Upper lobe of left lung (tissue), 4 donors: ENCODE measurements at regions not wholly inside any gene's neighbourhood (a gene's known extent, or its start where the extent isn't known, plus 50 kb on each side); places are given as distances from the start of the nearest gene placed in this dataset.

Source experiments
- POLR2A ChIP-seq, 4 donors: fragments of 450-650 bp; IDR thresholded peaks; one replicate each; pipeline ENCODE4 v1.5.1; 2016 to 2017; ENCODE audit warnings: antibody characterized with exemption in 4 of 4, mild to moderate bottlenecking in 2 of 4
- TF ChIP-seq, protein P1 (sequence below), 6 experiments: fragments of 450-650 bp in 4 of 6; fragments of 200-600 bp in 2 of 6; sonication (generic) in 2 of 6; IDR thresholded peaks; one replicate each; pipeline ENCODE4 v1.5.1; 2016 to 2019; ENCODE audit warnings: antibody characterized with exemption in 6 of 6

DNA sequence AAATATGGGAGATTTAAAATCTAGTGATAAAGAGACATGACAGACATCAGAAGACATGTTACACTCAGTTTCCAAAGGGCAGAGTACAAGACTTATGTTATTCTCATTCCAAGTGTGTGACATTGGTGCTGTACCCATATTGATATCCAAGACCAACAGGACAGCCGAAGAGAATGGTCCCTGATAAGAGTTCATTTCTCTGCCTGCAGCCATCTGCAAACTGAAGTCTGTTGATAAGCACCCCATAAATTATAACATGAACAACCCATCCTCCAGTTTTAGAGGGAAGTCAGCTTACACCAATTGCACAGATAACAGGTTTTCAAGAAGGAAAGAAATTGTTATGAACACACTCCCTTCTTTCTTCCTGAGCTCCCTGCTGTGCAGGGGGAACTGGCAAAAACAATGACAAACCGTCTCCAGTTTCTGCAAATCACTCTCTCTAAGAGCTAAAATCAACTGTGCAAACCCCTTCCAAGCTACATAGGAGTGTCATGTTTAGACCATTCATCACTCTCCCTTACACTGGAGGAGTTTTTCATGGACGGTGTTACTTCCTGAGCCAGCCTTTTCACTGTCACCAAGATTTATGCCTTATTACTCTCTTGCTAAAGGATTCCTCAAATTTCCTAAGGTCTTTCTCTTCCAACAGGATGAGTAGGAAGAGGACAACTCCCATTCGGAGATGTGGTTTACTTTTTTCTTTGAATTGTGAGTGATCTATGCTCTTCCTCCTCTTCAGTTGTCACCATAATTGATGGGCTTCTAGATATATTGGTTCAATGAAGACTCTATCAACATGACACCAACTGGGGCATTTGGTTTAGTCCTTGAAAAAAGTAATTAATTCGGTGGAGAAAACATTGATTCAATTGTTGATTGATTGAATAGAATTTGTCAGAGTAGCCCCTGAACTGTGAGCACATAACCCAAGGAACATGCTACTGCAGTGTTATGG lies 80.3 kb upstream of the FAM171A1 start:
- TF ChIP-seq, protein P1, sequence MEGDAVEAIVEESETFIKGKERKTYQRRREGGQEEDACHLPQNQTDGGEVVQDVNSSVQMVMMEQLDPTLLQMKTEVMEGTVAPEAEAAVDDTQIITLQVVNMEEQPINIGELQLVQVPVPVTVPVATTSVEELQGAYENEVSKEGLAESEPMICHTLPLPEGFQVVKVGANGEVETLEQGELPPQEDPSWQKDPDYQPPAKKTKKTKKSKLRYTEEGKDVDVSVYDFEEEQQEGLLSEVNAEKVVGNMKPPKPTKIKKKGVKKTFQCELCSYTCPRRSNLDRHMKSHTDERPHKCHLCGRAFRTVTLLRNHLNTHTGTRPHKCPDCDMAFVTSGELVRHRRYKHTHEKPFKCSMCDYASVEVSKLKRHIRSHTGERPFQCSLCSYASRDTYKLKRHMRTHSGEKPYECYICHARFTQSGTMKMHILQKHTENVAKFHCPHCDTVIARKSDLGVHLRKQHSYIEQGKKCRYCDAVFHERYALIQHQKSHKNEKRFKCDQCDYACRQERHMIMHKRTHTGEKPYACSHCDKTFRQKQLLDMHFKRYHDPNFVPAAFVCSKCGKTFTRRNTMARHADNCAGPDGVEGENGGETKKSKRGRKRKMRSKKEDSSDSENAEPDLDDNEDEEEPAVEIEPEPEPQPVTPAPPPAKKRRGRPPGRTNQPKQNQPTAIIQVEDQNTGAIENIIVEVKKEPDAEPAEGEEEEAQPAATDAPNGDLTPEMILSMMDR (IDR thresholded peaks at IDR 0.05) = no peak
- no peak for TF ChIP-seq POLR2A (IDR thresholded peaks at IDR 0.05)
